Adrenal gland (tissue), 5 donors: ENCODE measurements at regions not wholly inside any gene's neighbourhood (a gene's known extent, or its start where the extent isn't known, plus 50 kb on each side); places are given as distances from the start of the nearest gene placed in this dataset.

ENCODE experiments used
- CTCF ChIP-seq, 6 experiments: fragments of 450-650 bp in 4 of 6; fragments of 200-600 bp in 2 of 6; sonication (generic) in 1 of 6; IDR thresholded peaks; 1 replicate in 5 of 6; 2 replicates in 1 of 6; pipeline versions ENCODE4 v1.5.1 to v1.8.0; 2016 to 2021; ENCODE audit warnings: antibody characterized with exemption in 6 of 6, mild to moderate bottlenecking in 2 of 6, moderate library complexity in 1 of 6
- POLR2A ChIP-seq, 2 donors: fragments of 450-650 bp; IDR thresholded peaks; one replicate each; pipeline ENCODE4 v1.6.1; 2017; ENCODE audit warnings: antibody characterized with exemption in 2 of 2, mild to moderate bottlenecking in 2 of 2, moderate library complexity in 1 of 2
- donor health status: DM: no; HTN: no; CAD: no.

DNA sequence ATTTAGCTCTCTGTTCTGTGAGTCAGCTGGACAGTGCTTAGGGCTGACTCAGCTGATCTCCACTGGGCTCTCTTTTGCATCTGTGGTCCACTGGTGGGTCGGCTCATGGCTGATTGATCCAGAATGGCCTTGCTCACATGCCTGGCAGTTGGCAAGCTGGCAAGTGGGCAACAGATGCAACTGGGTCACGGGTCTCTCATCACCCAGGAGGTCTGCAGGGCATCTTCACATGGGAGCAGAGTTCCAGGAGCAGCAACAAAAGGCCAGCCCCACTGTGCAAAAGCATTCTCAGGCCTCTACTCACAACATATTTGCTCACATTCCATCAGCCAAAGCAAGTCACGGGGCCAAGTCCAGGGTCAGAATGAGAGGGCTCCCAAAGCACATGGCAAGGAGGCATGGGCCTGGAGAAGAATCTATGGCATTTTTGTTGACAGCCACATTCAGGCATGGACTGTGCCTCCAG is 98.8 kb downstream of the OAT start:
- no peak for TF ChIP-seq CTCF (IDR thresholded peaks at IDR 0.05)
- no peak for TF ChIP-seq POLR2A (IDR thresholded peaks at IDR 0.05)
